ENCODE measurements at regions not wholly inside any gene's neighbourhood (a gene's known extent, or its start where the extent isn't known, plus 50 kb on each side); places are given as distances from the start of the nearest gene placed in this dataset.

- no peak for DNase-seq (ENCODE audit: low read depth)
- H3K4me3 ChIP-seq (ENCODE audit: low read depth, low read length) = no peak overlapping the region
- TF ChIP-seq MYC (IDR thresholded peaks at IDR 0.05; ENCODE audit: low read depth, low read length) = no peak
- no peak for TF ChIP-seq MAX (IDR thresholded peaks at IDR 0.05; ENCODE audit: low read depth, low read length)
- no peak for TF ChIP-seq CTCF (IDR thresholded peaks at IDR 0.05; ENCODE audit: low read depth, low read length)
- no peak for TF ChIP-seq POLR2A (IDR thresholded peaks at IDR 0.05; ENCODE audit: extremely low read depth, insufficient read length)
These were observed 108.0 kb upstream of the PDE5A start for GRCh38 chr4:119736559-119736958.

GRCh38 chr4:119735165-119735651, 106.6 kb upstream of the PDE5A start:
- no peak for DNase-seq (ENCODE audit: low read depth)
- TF ChIP-seq MAX (IDR thresholded peaks at IDR 0.05; ENCODE audit: low read depth, low read length) (no peak), MYC (IDR thresholded peaks at IDR 0.05; ENCODE audit: low read depth, low read length) (no peak), POLR2A (IDR thresholded peaks at IDR 0.05; ENCODE audit: extremely low read depth, insufficient read length) (no peak), CTCF (IDR thresholded peaks at IDR 0.05; ENCODE audit: low read depth, low read length) (no peak)
- no peak overlapping the region for H3K4me3 ChIP-seq (ENCODE audit: low read depth, low read length)

- TF ChIP-seq CTCF (IDR thresholded peaks at IDR 0.05; ENCODE audit: low read depth, low read length) = no peak
- no peak for TF ChIP-seq POLR2A (IDR thresholded peaks at IDR 0.05; ENCODE audit: extremely low read depth, insufficient read length)
- TF ChIP-seq MYC (IDR thresholded peaks at IDR 0.05; ENCODE audit: low read depth, low read length) = no peak
- TF ChIP-seq MAX (IDR thresholded peaks at IDR 0.05; ENCODE audit: low read depth, low read length) = no peak
- H3K4me3 ChIP-seq (ENCODE audit: low read depth, low read length) = no peak overlapping the region
- DNase-seq (ENCODE audit: low read depth) = no peak
These were observed 104.8 kb upstream of the PDE5A start for GRCh38 chr4:119733431-119733830.

- no peak overlapping the region for H3K4me3 ChIP-seq (ENCODE audit: low read depth, low read length)
- DNase-seq (ENCODE audit: low read depth) = no peak
- TF ChIP-seq MAX (IDR thresholded peaks at IDR 0.05; ENCODE audit: low read depth, low read length) (no peak), MYC (IDR thresholded peaks at IDR 0.05; ENCODE audit: low read depth, low read length) (no peak), POLR2A (IDR thresholded peaks at IDR 0.05; ENCODE audit: extremely low read depth, insufficient read length) (no peak), CTCF (IDR thresholded peaks at IDR 0.05; ENCODE audit: low read depth, low read length) (no peak)
These were observed 103.2 kb upstream of the PDE5A start for GRCh38 chr4:119731778-119732177.

- no peak for DNase-seq (ENCODE audit: low read depth)
- H3K4me3 ChIP-seq (ENCODE audit: low read depth, low read length) = no peak overlapping the region
- no peak for TF ChIP-seq POLR2A (IDR thresholded peaks at IDR 0.05; ENCODE audit: extremely low read depth, insufficient read length)
- no peak for TF ChIP-seq CTCF (IDR thresholded peaks at IDR 0.05; ENCODE audit: low read depth, low read length)
- no peak for TF ChIP-seq MYC (IDR thresholded peaks at IDR 0.05; ENCODE audit: low read depth, low read length)
- TF ChIP-seq MAX (IDR thresholded peaks at IDR 0.05; ENCODE audit: low read depth, low read length) = no peak
These were observed 102.6 kb upstream of the PDE5A start for GRCh38 chr4:119731146-119731742.
